HepG2 (cell line): ENCODE measurements at regions not wholly inside any gene's neighbourhood (a gene's known extent, or its start where the extent isn't known, plus 50 kb on each side); places are given as distances from the start of the nearest gene placed in this dataset.

ENCODE experiments used
- ATAC-seq: fragments of 200-7000 bp; cut with Tn5 transposase; 3 replicates; pipeline ENCODE4 v1.9.1; 2020; ENCODE audit warnings: mild to moderate bottlenecking, moderate library complexity
- BruUV-seq: library from RNA; stranded (reverse); fragments of 400-500 nt; replicated peaks from 2 replicates; lab custom pipeline; 2021; lab: Mats Ljungman, UMichigan
- CTCF ChIA-PET: fragments of 300-600 bp; formaldehyde crosslinking; extraction: SDS; loops from one replicate; lab custom pipeline; 2021; ENCODE audit warnings: low total read pairs, inconsistent platforms, low intra/inter-chr PET ratio; lab: Yijun Ruan, JAX
- POLR2A ChIA-PET: fragments of 350-600 bp; sonication (Branson Sonifier 250); formaldehyde crosslinking; loops from one replicate; lab custom pipeline; 2020; ENCODE audit warnings: antibody characterized with exemption, inconsistent platforms; lab: Yijun Ruan, JAX
- DNase-seq: peaks from one replicate; pipeline ENCODE4 v3.0.0-alpha.2; 2015; ENCODE audit warnings: low spot score
- FAIRE-seq: peaks from 3 replicates; lab custom pipeline; 2011; peaks lifted over from hg19 to GRCh38; lab: Jason Lieb, UNC
- H2AFZ ChIP-seq: one replicate; pipeline ENCODE4 v1.6.1; 2011; ENCODE audit warnings: low read length, inconsistent platforms
- H3K27ac ChIP-seq: fragments of 300-600 bp; 3 replicates; pipeline ENCODE4 v1.8.0; 2011; ENCODE audit warnings: mixed run types, mild to moderate bottlenecking, mixed read lengths, low read length, inconsistent platforms; ENCODE audit not compliant: insufficient read depth; ENCODE audit errors: extremely low read length
- H3K27me3 ChIP-seq, 2 experiments: fragments of 200-600 bp in 1 of 2; 2 replicates in 1 of 2; 3 replicates in 1 of 2; pipeline versions ENCODE4 v1.6.0 to v1.8.0; 2011; ENCODE audit warnings: low read length in 2 of 2, mild to moderate bottlenecking in 2 of 2, moderate library complexity in 2 of 2, inconsistent platforms in 1 of 2; ENCODE audit not compliant: insufficient read depth in 2 of 2, control insufficient read depth in 1 of 2
- H3K36me3 ChIP-seq, 2 experiments: fragments of 200-600 bp in 1 of 2; replicated peaks in 1 of 2; 2 replicates in 1 of 2; 3 replicates in 1 of 2; pipeline versions ENCODE4 v1.5.1 to v1.8.0; 2011; ENCODE audit warnings: low read length in 2 of 2, inconsistent platforms in 1 of 2; ENCODE audit not compliant: insufficient read depth in 2 of 2, control insufficient read depth in 1 of 2
- H3K4me1 ChIP-seq: 2 replicates; pipeline ENCODE4 v1.5.1; 2012; ENCODE audit warnings: low read length, inconsistent platforms; ENCODE audit not compliant: insufficient read depth
- H3K4me2 ChIP-seq: 2 replicates; pipeline ENCODE4 v1.6.0; 2011; ENCODE audit warnings: low read depth, low read length, inconsistent platforms
- H3K4me3 ChIP-seq, 3 experiments: fragments of 200-600 bp in 1 of 3; sonication (generic), shearing (Covaris generic) in 1 of 3; replicated peaks in 1 of 3; 2 replicates each; pipeline ENCODE4 v1.5.1; 2011 to 2016; ENCODE audit warnings: low read length in 3 of 3, inconsistent platforms in 2 of 3, low read depth in 2 of 3, mild to moderate bottlenecking in 2 of 3, control low read depth in 1 of 3, mixed read lengths in 1 of 3; ENCODE audit not compliant: insufficient read depth in 1 of 3
- H3K79me2 ChIP-seq: one replicate; pipeline ENCODE4 v1.6.1; 2011; ENCODE audit warnings: low read length, inconsistent platforms; ENCODE audit not compliant: insufficient read depth
- H3K9ac ChIP-seq: 2 replicates; pipeline ENCODE4 v1.6.0; 2011; ENCODE audit warnings: mild to moderate bottlenecking, low read depth, low read length, inconsistent platforms; ENCODE audit not compliant: insufficient read depth
- H3K9me3 ChIP-seq: 2 replicates; pipeline ENCODE4 v1.5.1; 2012; ENCODE audit warnings: mild to moderate bottlenecking, low read length
- H4K20me1 ChIP-seq: 2 replicates; pipeline ENCODE4 v1.6.0; 2011; ENCODE audit warnings: inconsistent platforms, mild to moderate bottlenecking, low read length, moderate library complexity; ENCODE audit not compliant: insufficient read depth
- ARNTL ChIP-seq: sonication (generic); formaldehyde crosslinking; IDR thresholded peaks from 2 replicates; pipeline ENCODE4 v1.4.0; 2020; ENCODE audit warnings: mild to moderate bottlenecking, missing genetic modification reagents
- BRD4 ChIP-seq: sonication (generic); formaldehyde crosslinking; IDR thresholded peaks from 2 replicates; pipeline ENCODE4 v1.4.0; 2020; ENCODE audit warnings: missing genetic modification reagents
- DNMT3B ChIP-seq: conservative IDR thresholded peaks from 2 replicates; pipeline ENCODE4 v1.6.1; 2016; ENCODE audit warnings: missing biosample characterization, control low read depth
- DPF2 ChIP-seq: sonication (generic); formaldehyde crosslinking; IDR thresholded peaks from 2 replicates; pipeline ENCODE4 v1.4.0; 2020; ENCODE audit warnings: mild to moderate bottlenecking, low read depth, missing genetic modification reagents, borderline replicate concordance
- ETS1 ChIP-seq: sonication (generic); formaldehyde crosslinking; IDR thresholded peaks from 2 replicates; pipeline ENCODE4 v1.4.0; 2020; ENCODE audit warnings: missing genetic modification reagents
- GMEB1 ChIP-seq: sonication (generic); formaldehyde crosslinking; IDR thresholded peaks from 2 replicates; pipeline ENCODE4 v1.5.1; 2020; ENCODE audit warnings: missing genetic modification reagents, mild to moderate bottlenecking, borderline replicate concordance
- HCFC1 ChIP-seq: fragments of 150-350 bp; IDR thresholded peaks from 2 replicates; pipeline ENCODE4 v1.6.1; 2014; ENCODE audit warnings: low read depth, low read length
- HNRNPL ChIP-seq: fragments of 200-400 bp; formaldehyde crosslinking; IDR thresholded peaks from 2 replicates; pipeline ENCODE4 v1.6.1; 2017; ENCODE audit warnings: mild to moderate bottlenecking, low read depth, low read length
- KLF6 ChIP-seq: IDR thresholded peaks from 2 replicates; pipeline ENCODE4 v1.8.0; 2016; ENCODE audit warnings: missing biosample characterization, missing genetic modification reagents
- NFATC3 ChIP-seq: sonication (generic); formaldehyde crosslinking; IDR thresholded peaks from 2 replicates; pipeline ENCODE4 v1.5.1; 2020; ENCODE audit warnings: mild to moderate bottlenecking, missing genetic modification reagents
- POGZ ChIP-seq: sonication (generic); formaldehyde crosslinking; IDR thresholded peaks from 2 replicates; pipeline ENCODE4 v1.4.0; 2020; ENCODE audit warnings: mild to moderate bottlenecking, missing genetic modification reagents
- REL ChIP-seq: sonication (generic); formaldehyde crosslinking; conservative IDR thresholded peaks from 2 replicates; pipeline ENCODE4 v1.8.0; 2022; ENCODE audit warnings: mild to moderate bottlenecking, missing genetic modification reagents, moderate library complexity
- SP1 ChIP-seq, 2 experiments: fragments of 450-650 bp in 1 of 2; sonication (generic) in 1 of 2; formaldehyde crosslinking in 1 of 2; IDR thresholded peaks; 2 replicates each; pipeline versions ENCODE4 v1.4.0 to v1.6.1; 2016 to 2020; ENCODE audit warnings: missing genetic modification reagents in 1 of 2
- ZFAT ChIP-seq: sonication (generic); formaldehyde crosslinking; conservative IDR thresholded peaks from 2 replicates; pipeline ENCODE4 v1.8.1; 2023; ENCODE audit warnings: missing genetic modification reagents, inconsistent platforms
- ZNF20 ChIP-seq: sonication (generic); formaldehyde crosslinking; IDR thresholded peaks from 2 replicates; pipeline ENCODE4 v1.4.0; 2020; ENCODE audit warnings: mild to moderate bottlenecking, moderate library complexity, missing genetic modification reagents
- ZNF432 ChIP-seq: sonication (generic); formaldehyde crosslinking; IDR thresholded peaks from 2 replicates; pipeline ENCODE4 v1.5.0; 2020; ENCODE audit warnings: missing genetic modification reagents, mild to moderate bottlenecking, borderline replicate concordance
- ZNF44 ChIP-seq: sonication (generic); formaldehyde crosslinking; IDR thresholded peaks from 2 replicates; pipeline ENCODE4 v1.5.1; 2020; ENCODE audit warnings: mild to moderate bottlenecking, missing genetic modification reagents
- WGBS: methylation state at CpG from one replicate; pipeline ENCODE4 v1.1.6; 2017; ENCODE audit warnings: low lambda C conversion rate; 5-methylcytosine and 5-hydroxymethylcytosine counted together
- in situ Hi-C: cut with HindIII; loops from 2 replicates; pipeline ENCODE4 v1.10.0; 2017; ENCODE audit warnings: low pct_unique_long_range_greater_than_20kb; ENCODE audit not compliant: extremely low pct_ligation_motif_present
- intact Hi-C: fragments of 100-400 bp; cut with micrococcal nuclease; formaldehyde crosslinking; loops from one replicate; pipeline ENCODE4 v1.10.0; 2022; ENCODE audit not compliant: unreplicated experiment

- BruUV-seq: no TSS peak
- H2AFZ ChIP-seq: no peak overlapping the region
- no peak overlapping the region for H3K4me2 ChIP-seq
- H3K9ac ChIP-seq: no peak overlapping the region
- H3K79me2 ChIP-seq: no peaks in the 10 kb centered on the region
- DNase-seq (no peak), ATAC-seq (no peak), FAIRE-seq (no peak)
- CTCF ChIA-PET: no interaction called here
- POLR2A ChIA-PET: no interaction called here
- intact Hi-C loops (no loop called here), in situ Hi-C loops (no loop called here)
- 0% methylated on average over 1 of the region's 1 CpG for WGBS
- no peaks in the 10 kb centered on the region for H4K20me1 ChIP-seq
- peaks cover under 1 to 4% of the 10 kb centered on the region in 2 experiments; a peak in 2 of 5 replicates for H3K27me3 ChIP-seq
- H3K4me1 ChIP-seq: no peaks in the 10 kb centered on the region
- H3K9me3 ChIP-seq: no peaks in the 10 kb centered on the region
- TF ChIP-seq ZNF432: no peak
- no peaks in the 10 kb centered on the region for H3K36me3 ChIP-seq
- no peak overlapping the region for H3K27ac ChIP-seq
- H3K4me3 ChIP-seq: no peak overlapping the region
Observed at GRCh38 chr14:104416383-104416782, 163.2 kb upstream of the C14orf180 start.

GRCh38 chr14:104419865-104420505, 159.6 kb upstream of the C14orf180 start:
- no peaks in the 10 kb centered on the region for H3K79me2 ChIP-seq
- no peaks in the 10 kb centered on the region for H3K36me3 ChIP-seq
- no peak overlapping the region for H2AFZ ChIP-seq
- BruUV-seq: no TSS peak
- no peak for DNase-seq
- no peaks in the 10 kb centered on the region for H3K4me1 ChIP-seq
- intact Hi-C loops: no loop called here
- no peak overlapping the region for H3K4me2 ChIP-seq
- no peak for FAIRE-seq
- H3K27ac ChIP-seq: no peak overlapping the region
- H3K9me3 ChIP-seq: no peaks in the 10 kb centered on the region
- CTCF ChIA-PET: no interaction called here
- H3K9ac ChIP-seq: no peak overlapping the region
- WGBS: 21% methylated on average over 6 of the region's 6 CpGs
- no peak overlapping the region for H3K4me3 ChIP-seq
- peaks cover 13 to 33% of the 10 kb centered on the region in 2 experiments; a peak in 4 of 5 replicates for H3K27me3 ChIP-seq
- POLR2A ChIA-PET: no interaction called here
- no peaks in the 10 kb centered on the region for H4K20me1 ChIP-seq
- no peak for ATAC-seq
- in situ Hi-C loops: no loop called here
- TF ChIP-seq SP1 (IDR thresholded peaks at IDR 0.05): no peak
- TF ChIP-seq SP1 (CRISPR knock-in tag; IDR thresholded peaks at IDR 0.05): no peak
- TF ChIP-seq ETS1 (CRISPR knock-in tag): no peak
- TF ChIP-seq ZNF44 (CRISPR knock-in tag): no peak
- TF ChIP-seq REL: no peak
- TF ChIP-seq ZFAT (CRISPR knock-in tag): no peak
- TF ChIP-seq HNRNPL: no peak
- TF ChIP-seq HCFC1: no peak
- TF ChIP-seq ARNTL (CRISPR knock-in tag): no peak
- no peak for TF ChIP-seq ZNF20 (CRISPR knock-in tag)
- no peak for TF ChIP-seq GMEB1
- TF ChIP-seq DNMT3B (CRISPR knock-in tag): no peak
- no peak for TF ChIP-seq DPF2
- TF ChIP-seq KLF6 (CRISPR knock-in tag): no peak
- no peak for TF ChIP-seq POGZ (CRISPR knock-in tag)
- no peak for TF ChIP-seq BRD4 (CRISPR knock-in tag)
- no peak for TF ChIP-seq NFATC3 (CRISPR knock-in tag)
